Mononuclear cell (primary cell): ENCODE measurements at regions not wholly inside any gene's neighbourhood (a gene's known extent, or its start where the extent isn't known, plus 50 kb on each side); places are given as distances from the start of the nearest gene placed in this dataset.

Experiments used
- H3K27me3 ChIP-seq: 2 replicates; pipeline ENCODE4 v1.6.0; 2011; ENCODE audit warnings: low read length, control low read depth; ENCODE audit not compliant: insufficient read depth
- H3K4me1 ChIP-seq: 2 replicates; pipeline ENCODE4 v1.5.1; 2011; ENCODE audit warnings: mild to moderate bottlenecking, low read length, control low read depth; ENCODE audit not compliant: insufficient read depth
- H3K4me3 ChIP-seq: 2 replicates; pipeline ENCODE4 v1.5.1; 2011; ENCODE audit warnings: mild to moderate bottlenecking, low read length, moderate library complexity
- H3K9me3 ChIP-seq: 2 replicates; pipeline ENCODE4 v1.5.1; 2011; ENCODE audit warnings: low read depth, mild to moderate bottlenecking, control low read depth, low read length

GRCh38 chr2:207248702-207249377 lies 83.1 kb upstream of the KLF7 start:
- Histone ChIP-seq H3K4me1 (peaks cover 36% of the 10 kb centered on the region), H3K27me3 (no peaks in the 10 kb centered on the region), H3K4me3 (no peak overlapping the region), H3K9me3 (no peaks in the 10 kb centered on the region)

DNA sequence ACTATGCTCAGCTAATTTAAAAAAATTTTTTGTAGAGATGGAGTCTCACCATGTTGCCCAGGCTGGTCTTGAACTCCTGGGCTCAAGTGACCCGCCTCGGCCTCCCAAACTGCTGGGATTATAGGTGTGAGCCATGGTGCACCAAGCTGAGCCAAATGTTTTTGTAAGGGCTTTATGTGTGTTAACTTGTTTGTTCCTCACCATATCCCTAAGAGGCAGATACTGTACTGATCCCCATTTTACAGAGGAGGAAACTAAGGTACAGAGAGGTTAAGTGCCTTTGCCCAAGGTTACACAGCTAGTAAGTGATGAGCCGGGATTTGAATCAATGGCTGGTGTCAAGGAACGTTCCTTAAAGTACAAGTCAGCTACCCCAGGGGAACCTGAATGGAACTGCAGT lies 85.3 kb upstream of the KLF7 start:
- Histone ChIP-seq H3K4me3 (no peak overlapping the region), H3K27me3 (no peaks in the 10 kb centered on the region), H3K9me3 (no peaks in the 10 kb centered on the region), H3K4me1 (peaks cover 55% of the 10 kb centered on the region)

GRCh38 chr2:207251573-207252192 lies 85.9 kb upstream of the KLF7 start:
- Histone ChIP-seq H3K27me3 (no peaks in the 10 kb centered on the region), H3K9me3 (no peaks in the 10 kb centered on the region), H3K4me3 (no peak overlapping the region), H3K4me1 (peaks cover 62% of the 10 kb centered on the region)

GRCh38 chr2:207252416-207252815 lies 86.7 kb upstream of the KLF7 start:
- H3K4me3 ChIP-seq = no peak overlapping the region
- no peaks in the 10 kb centered on the region for H3K27me3 ChIP-seq
- no peaks in the 10 kb centered on the region for H3K9me3 ChIP-seq
- peaks cover 69% of the 10 kb centered on the region for H3K4me1 ChIP-seq

- peaks cover 76% of the 10 kb centered on the region for H3K4me1 ChIP-seq
- H3K4me3 ChIP-seq = no peak overlapping the region
- H3K9me3 ChIP-seq = no peaks in the 10 kb centered on the region
- H3K27me3 ChIP-seq = no peaks in the 10 kb centered on the region
These were observed 87.4 kb upstream of the KLF7 start for GRCh38 chr2:207252979-207253645.

DNA sequence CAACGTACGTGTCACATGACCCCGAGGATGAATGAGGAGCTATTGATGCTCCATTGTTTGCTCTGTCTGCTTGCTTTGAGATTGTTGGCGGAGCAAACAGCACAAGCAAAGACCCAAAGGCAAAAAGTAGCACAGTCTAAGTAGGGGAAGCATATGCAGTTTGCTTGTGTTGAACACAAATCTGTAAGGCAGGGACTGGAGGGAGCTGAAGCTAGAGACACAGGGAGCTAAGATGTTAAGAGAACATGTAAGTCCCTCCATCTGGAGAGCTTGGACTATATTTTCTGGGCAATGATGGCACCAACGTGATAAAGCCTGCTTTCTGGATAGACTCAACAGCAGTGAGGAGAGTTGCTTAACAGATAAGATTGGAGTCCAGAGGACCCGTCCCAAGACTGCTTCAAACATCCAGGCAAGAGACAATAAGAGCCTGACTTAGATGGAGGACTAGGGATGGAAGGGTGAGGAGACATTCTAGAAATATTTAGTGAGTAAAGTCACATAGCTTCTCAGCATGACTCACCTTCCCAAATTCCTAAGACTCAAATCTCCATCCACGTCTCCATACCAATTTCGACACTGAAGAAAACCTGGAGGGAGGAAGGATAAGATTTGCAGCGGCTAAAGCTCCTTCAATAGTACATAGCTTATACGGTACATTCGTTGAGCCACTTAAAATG lies 88.1 kb upstream of the KLF7 start:
- no peaks in the 10 kb centered on the region for H3K27me3 ChIP-seq
- H3K4me3 ChIP-seq = no peak overlapping the region
- no peaks in the 10 kb centered on the region for H3K9me3 ChIP-seq
- H3K4me1 ChIP-seq = peaks cover 82% of the 10 kb centered on the region

- Histone ChIP-seq H3K9me3 (no peaks in the 10 kb centered on the region), H3K4me3 (no peak overlapping the region), H3K4me1 (peaks cover 74% of the 10 kb centered on the region), H3K27me3 (no peaks in the 10 kb centered on the region)
These were observed 89.1 kb upstream of the KLF7 start for GRCh38 chr2:207254591-207255464.

DNA sequence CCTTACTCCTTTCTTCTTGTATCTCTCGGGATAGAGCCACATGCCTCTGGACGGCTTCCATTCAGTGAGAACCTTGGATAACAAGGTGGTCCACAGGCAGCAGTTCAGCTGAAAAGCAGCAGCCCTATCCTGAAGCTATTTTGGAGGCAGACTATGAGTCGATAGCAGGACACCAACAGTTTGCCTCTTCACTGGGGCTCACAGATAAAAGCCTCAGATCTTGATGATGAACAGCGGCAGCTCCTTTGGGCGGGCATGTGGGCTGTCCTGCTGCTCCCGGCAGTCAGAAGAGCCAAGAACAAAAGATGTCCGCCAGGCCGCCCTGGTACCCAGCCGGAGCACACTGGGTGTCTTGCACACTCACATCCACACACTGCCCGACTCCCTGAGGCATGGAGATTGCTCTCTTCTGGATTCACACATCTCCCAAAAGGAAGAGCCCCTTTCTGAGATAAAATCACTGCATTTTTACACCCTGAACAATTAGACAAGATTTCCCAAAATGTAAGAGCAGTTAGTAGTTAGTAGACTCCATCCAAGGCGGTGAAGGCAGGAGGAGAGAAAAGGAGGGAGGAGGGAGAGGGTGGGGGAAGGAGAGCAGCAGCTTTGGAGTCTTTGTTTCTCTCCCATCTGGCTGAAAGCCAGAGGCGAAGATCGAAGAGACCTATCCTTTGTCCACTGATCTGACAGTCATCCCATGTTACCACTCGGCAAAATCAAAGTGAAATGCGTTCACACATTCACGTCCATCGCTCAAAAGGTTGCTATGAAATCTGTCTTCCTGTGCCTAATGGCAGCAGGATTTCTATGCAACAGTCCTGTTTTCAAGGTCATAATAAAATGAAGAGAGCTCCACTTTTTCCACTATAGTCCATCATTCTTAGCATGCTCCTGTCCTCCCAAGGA lies 90.1 kb upstream of the KLF7 start:
- Histone ChIP-seq H3K27me3 (no peaks in the 10 kb centered on the region), H3K9me3 (no peaks in the 10 kb centered on the region), H3K4me3 (no peak overlapping the region), H3K4me1 (peaks cover 68% of the 10 kb centered on the region)

DNA sequence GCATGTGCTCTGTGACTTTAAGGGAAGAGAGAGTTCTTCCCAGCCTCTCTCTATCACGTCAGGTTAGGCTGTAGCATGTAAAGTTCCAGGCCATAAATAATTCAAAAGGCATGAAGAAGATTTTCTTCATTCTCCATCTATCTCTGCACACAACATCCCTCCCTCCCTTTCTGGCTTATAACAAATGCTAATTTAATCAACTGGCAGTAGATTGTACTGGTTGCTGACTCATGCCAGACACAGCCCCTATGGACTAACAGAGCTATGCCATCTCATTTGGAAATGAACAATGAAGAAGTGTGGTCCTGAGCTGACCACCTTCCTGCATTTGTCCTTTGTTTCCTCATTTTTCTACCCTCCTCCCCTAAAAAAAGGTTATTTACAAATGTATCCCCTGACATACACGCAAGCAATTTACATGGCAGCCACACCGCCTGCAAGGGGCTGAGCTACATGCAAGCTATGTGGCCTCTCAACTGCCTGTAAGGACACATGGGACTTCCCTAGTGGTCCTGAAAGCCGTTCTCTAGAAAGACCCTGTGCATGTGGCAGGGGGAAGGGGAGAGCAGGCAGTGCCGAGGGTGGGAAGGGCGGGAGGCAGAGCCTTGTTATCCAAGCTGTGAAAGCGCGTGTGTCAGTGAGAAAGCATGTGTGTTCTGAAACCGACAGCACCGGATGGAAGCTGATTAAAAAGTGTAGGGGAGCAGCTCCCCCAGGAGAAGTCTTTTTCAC lies 90.9 kb upstream of the KLF7 start:
- H3K4me1 ChIP-seq = peaks cover 60% of the 10 kb centered on the region
- no peaks in the 10 kb centered on the region for H3K9me3 ChIP-seq
- H3K27me3 ChIP-seq = no peaks in the 10 kb centered on the region
- H3K4me3 ChIP-seq = no peak overlapping the region

DNA sequence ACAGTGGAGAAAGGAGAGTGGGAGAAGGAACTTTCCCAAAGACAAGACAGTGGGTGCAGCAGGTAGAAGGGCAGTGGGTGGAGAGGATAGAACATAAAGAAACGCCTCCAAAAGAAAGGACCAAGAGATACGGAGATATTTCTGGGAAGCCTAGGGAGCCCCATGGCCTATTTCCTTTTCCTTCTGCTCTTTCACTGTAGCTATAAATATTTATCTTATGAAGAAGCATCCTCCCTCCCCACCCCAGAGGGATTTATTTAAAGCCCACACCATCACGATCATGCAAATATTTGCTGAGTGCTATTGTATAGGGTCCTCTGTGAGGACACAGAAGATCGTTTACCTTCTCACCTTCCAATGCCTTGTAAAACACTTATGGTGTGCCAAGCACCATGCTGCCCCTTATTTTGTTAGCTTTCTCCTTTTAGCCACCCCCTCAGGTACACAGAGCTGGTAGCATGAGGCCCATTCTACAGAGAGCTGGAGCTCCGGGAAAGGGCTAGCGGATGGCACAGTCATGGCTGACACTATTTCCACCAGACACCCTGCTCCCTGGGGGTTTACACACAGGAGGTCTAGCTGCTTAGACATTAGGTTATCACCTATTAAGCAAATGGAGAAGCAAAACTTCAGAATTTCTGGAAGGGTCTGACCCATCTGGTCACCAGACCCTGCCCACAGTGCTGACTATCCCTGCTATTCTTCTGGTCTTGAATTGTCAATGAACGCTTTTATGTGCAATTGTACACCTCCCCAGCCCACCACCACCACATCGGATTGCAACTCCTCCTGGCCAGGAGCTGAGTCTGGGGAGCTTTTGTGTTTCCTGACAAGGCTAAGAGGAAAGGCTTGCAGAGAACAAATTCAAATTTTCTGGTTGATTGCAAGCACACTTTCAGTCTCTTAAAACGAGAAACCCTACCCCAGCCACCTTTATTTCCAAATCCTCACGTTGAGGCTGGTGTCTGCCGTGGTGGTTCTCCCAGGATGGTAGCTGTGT lies 91.8 kb upstream of the KLF7 start:
- Histone ChIP-seq H3K9me3 (no peaks in the 10 kb centered on the region), H3K27me3 (no peaks in the 10 kb centered on the region), H3K4me1 (peaks cover 60% of the 10 kb centered on the region), H3K4me3 (no peak overlapping the region)

DNA sequence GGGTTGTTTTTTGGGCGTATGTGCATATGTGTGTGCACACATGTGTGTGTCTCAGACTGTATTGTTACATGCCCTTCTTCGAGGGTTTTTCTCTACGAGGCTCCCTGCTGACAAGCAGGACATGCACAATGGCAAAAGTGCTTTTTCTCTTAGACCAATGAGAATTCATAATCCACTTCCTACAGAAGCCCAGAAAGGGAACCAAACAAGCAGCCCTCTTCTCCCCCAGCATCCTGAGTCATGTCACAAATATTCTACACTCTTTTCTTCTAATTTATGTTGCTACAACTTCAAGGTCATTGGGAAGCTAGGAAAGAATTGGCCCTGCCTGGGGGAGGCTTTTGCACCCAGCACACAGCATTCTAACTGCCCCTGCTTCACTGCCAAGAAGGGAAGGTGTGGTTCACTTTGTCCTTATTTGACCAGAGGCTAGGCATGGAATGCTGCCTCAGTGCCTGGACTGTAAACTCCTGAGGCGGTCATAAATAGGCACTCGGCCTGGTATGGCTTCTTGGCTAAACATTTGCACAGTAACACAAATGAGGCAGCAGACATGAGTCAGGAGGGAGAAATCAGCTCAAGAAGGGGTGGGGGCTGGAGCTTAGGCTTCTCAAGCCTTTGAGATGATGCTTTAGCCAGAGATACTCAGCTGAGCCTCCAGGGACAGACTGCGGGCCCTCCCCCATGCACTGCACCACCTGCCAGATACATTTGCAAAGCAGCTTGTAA lies 92.7 kb upstream of the KLF7 start:
- Histone ChIP-seq H3K4me1 (peaks cover 54% of the 10 kb centered on the region), H3K9me3 (no peaks in the 10 kb centered on the region), H3K27me3 (no peaks in the 10 kb centered on the region), H3K4me3 (no peak overlapping the region)

DNA sequence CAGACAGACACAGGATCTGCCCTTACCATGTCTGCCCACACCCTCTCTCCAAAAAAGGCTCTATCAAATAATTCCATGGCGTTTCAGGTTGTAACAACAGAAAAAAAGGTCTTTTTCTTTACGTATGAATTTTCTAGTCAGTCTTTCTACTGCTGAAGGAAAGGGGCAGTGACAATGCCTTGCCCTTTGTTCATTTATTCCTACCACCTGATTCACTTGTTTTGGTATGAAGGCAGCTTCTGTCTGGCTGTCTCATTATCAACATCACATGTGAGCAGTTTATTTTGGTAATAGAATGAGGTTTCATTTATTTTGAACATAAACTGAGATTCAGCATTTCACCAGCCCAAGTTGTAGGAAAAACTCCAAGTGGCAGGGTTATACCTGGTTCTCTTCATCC lies 94.3 kb upstream of the KLF7 start:
- H3K4me3 ChIP-seq = no peak overlapping the region
- peaks cover 38% of the 10 kb centered on the region for H3K4me1 ChIP-seq
- no peaks in the 10 kb centered on the region for H3K27me3 ChIP-seq
- H3K9me3 ChIP-seq = no peaks in the 10 kb centered on the region
